ENCODE measurements at regions not wholly inside any gene's neighbourhood (a gene's known extent, or its start where the extent isn't known, plus 50 kb on each side); places are given as distances from the start of the nearest gene placed in this dataset.

- no peak for TF ChIP-seq CTCF (IDR thresholded peaks at IDR 0.05; ENCODE audit: borderline replicate concordance, extremely low read depth, low read length, poor library complexity, severe bottlenecking)
- no peak for TF ChIP-seq EZH2 (IDR thresholded peaks at IDR 0.05; ENCODE audit: borderline replicate concordance, low read depth, low read length, severe bottlenecking)
Measured at GRCh38 chr14:104405360-104406226, 174.0 kb upstream of the C14orf180 start.
